Stimulated activated CD4-positive, alpha-beta T cell treated with anti-CD3 and anti-CD28 coated beads, TNF-alpha, amount 100 ng/mL, for 24 hours (primary cell): ENCODE measurements at regions not wholly inside any gene's neighbourhood (a gene's known extent, or its start where the extent isn't known, plus 50 kb on each side); places are given as distances from the start of the nearest gene placed in this dataset.
"Not testable (repeated sequence)": the region's sequence is repeated elsewhere in the genome, so short reads cannot be mapped to it uniquely, and the experiment has no call there.

ENCODE experiments used
- DNase-seq, 3 experiments: peaks; one replicate each; pipeline ENCODE4 v3.0.0-alpha.2; 2020; ENCODE audit warnings: low read depth in 3 of 3

- DNase-seq: no peak
Observed at GRCh38 chr16:88300463-88300835, 82.3 kb upstream of the ZNF469 start.

DNA sequence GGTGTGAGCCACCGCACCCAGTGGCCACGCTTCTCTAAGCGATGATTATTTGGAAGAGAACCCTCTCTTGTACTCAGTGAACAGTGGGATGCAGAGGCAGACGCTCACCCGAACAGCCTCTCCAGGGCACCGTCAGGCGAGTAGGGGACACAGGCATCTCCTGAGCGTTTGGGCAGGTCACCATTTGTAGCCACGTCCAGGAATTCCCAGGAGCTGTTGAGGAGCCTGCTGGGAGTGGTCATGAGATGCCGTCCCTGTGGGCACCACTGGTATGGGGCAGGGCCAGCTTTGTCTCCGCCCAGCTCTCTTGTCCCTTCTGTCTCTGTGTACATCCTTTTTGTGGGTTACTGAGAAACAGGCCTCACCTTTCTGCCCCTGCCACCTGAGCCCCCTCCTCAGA, 81.3 kb upstream of the ZNF469 start:
- no peak for DNase-seq

DNA sequence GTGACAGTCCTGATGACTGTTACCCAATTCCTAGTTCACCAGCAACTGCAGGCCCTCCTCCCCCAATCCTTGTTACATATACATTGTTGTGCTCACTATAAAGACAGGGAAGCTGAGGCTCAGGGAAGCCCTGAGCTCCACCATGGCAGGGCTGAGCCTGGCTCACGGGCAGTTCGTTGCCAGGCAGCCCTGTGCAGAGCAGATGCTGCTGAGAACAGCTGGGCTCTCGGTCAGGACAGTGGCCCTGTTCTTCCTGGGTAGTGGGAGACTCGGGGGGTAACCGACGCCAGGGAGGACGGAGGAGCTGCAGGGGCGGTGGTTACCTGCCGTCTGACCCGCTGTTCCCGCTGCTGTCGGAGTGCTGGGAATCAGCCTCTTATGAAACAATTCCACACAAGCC, 80.9 kb upstream of the ZNF469 start:
- DNase-seq: no peak

- no peak for DNase-seq
Observed at GRCh38 chr16:88302666-88303065, 80.1 kb upstream of the ZNF469 start.

DNA sequence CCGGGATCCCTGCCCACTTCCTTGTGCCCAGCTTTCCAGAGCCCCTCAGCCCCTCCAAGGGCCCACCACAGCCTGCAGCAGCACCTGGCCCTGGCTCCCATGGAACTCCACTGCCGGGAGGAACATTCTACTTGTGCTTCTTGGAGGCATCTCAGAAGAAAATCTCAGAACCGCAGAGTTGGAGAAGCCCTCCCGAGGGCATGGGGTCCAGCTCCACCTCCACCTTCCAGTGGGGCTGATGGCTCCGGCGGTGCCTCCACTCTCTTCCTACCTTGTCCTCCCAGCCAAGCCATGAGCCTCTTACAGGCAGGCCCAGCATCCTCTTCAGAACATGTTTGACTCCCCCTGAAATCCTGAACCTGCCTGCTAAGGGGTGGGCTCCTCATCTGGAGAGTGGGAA, 79.4 kb upstream of the ZNF469 start:
- DNase-seq: no peak

DNA sequence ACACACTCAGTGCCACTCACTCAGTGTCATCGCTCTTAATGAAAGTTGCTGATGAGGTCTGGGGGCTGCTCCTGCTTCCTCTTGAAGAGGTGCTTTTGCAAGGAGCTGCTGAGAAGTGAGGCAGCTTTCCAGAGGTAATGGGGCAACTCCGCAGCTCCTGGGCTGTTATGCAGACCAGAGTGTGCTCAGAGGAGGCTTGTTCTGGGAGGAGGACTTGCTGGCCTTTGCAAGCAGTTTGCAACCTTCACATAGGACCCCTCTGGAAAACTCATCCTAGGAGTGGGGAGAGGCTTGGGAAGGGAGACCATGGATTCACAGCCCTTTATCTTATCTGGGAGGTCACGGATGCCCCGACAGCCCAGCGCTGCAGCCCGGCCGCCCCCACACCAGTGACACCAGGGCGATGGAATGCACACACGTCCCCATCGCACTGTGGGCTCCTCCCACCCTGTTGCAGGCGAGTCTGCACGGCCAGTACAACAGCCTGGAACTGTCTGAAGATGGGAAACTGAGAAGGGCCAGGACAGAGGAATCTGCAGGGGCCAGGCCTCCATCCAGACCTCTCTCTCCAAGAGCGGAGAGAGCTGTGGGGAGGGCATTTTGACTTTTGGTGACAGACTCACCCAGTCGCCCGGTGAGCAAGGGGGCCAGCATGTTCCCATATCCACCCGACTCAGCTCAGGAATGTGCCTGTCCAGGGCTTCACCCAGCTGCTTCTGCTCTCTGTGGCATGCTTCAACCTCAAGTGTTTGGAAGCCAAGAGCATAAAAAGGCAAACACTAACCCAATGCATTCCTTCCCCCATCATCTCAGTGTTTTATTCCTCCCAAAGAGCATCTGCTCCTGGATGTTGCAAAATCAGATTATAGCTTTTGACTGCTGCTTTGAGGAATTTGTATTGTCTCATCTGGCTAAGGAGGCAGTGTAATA, 78.6 kb upstream of the ZNF469 start:
- DNase-seq: no peak

GRCh38 chr16:88305176-88305575, 77.6 kb upstream of the ZNF469 start:
- DNase-seq: no peak

- DNase-seq: no peak
Observed at GRCh38 chr16:88306411-88306810, 76.3 kb upstream of the ZNF469 start.

- no peak for DNase-seq
Observed at GRCh38 chr16:88306860-88307545, 75.8 kb upstream of the ZNF469 start.

DNA sequence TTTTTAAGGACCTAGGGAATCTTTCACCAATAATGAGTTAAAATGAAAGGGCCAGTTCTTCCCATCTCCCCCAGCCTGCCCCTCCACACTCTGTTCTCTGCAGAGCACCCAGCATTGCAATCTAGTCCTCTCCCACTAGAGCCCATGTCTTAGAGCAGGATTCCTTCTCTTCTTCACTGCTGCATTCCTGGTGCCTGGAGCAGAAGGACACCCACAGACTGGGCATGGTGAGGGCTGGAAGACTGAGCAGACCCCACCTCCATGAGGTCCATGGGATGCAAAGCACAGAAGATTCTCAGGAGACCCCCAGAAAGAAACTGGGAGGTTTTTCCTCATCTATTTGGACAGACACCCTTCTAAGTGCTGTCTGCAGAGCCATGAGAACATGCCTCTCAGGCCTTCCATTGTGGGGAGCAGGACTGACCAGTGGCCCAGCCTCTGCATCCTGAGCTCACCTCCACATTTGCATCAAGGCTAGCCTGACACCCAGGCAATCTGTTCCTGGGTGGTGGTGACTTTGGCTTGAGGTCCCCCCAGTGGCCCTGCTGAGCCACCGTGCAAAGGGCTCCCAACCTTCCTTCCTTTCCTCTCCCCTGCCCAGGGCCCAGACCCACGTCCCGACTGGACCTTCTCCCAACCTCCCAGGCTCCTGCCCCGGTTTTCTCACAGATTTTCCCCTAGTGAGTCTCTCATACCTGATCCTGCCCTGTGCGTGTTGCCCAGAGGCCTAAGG, 74.2 kb upstream of the ZNF469 start:
- DNase-seq: no peak

- DNase-seq: no peak
Observed at GRCh38 chr16:88309174-88309907, 73.4 kb upstream of the ZNF469 start.

DNA sequence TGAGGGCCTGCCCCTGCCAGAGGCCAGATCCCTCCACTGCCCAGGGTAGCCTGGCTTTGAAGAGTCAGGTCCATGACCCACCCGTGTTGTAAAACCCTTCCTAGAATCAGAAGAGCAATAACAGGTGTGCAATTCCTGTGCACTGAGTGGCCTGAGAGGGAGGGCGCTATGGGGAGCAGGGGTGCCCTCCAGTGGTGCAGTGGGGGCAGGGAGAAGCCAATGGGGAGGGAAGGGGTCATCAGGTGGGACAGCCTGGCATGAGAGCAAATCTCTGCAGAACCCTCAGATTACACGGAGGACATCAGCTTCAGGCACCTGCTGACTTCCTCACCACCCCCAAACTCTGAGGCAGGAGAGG, 72.9 kb upstream of the ZNF469 start:
- DNase-seq: no peak

DNA sequence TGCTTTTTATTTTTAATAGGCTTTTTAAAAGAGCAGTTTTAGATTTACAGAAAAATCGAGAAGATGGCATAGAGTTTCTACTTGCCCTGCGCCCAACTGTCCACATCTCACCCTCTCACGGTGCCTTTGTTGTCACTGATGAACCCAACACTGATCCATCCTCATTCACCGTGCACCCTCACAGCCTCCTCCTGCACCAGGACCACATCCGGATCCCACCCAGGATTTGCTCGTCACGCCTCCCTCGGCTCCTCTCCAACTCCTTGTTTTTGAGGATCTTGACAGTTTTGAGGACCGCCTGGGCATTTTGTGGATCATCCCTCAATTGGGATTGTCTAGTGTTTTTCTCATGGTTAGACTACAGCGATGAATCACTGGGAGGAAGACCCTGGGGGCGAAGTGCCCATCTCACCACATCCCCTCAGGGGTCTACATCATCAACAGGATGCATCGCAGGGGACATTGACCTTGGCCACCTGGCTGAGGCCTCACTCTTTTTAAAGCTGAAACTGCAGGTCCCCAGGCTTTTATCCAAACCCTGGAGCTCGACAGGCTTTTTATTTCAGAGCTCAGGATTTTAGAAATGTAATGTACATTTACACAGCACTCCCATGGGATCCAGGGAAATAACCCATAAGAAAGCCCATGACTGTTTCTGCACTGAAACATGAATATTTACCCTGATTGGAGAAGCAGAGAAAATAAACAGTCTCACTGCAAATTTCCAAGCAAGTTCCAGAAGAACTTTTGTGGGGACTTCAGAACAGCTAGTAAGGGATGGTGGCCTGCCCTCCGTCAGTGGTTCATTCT, 71.8 kb upstream of the ZNF469 start:
- no peak for DNase-seq

- not testable (repeated sequence) for DNase-seq
Observed at GRCh38 chr16:88311860-88312259, 70.9 kb upstream of the ZNF469 start.

DNA sequence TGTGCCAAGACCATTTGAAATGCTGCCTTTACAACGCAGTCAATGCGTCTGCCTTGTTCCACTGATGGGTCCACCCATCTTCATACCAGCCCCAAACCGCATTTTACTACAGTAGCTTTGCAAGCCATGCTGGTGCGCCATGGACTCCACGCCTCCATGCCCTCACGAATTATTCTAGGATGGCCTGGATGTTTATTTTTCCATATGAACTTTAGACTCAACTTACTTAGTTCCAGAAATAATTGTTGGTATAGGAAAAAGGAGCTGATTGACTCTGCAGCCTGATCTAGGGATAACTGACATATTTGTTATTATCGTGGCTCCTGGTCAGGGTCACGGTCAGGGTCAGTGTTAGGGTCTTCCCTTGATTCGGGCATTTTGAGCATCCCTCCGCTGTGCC, 70.0 kb upstream of the ZNF469 start:
- no peak for DNase-seq

GRCh38 chr16:88314991-88315542, 67.7 kb upstream of the ZNF469 start:
- no peak for DNase-seq

GRCh38 chr16:88315543-88316105, 67.1 kb upstream of the ZNF469 start:
- no peak for DNase-seq

- no peak for DNase-seq
Observed at GRCh38 chr16:88316151-88316550, 66.6 kb upstream of the ZNF469 start.

- DNase-seq: no peak
Observed at GRCh38 chr16:88316941-88317612, 65.7 kb upstream of the ZNF469 start.

DNA sequence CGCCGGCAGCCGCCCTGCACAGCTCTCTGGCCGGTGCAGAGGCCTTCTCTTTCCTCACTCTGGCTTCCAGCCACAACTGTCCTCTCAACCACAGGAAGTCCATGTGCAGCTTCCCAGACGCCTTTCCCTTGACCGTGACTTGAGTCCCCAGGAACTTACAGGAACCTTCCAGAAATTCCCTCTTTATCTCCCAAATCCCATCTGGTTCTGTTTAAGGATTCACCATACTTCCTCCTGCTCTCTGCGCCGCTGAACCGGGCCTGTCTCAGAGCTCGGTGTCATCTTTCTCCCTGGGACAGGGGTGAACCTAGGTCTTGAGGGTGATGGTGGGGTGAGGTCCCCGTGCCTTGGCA, 65.2 kb upstream of the ZNF469 start:
- DNase-seq: no peak
